ENCODE measurements at regions not wholly inside any gene's neighbourhood (a gene's known extent, or its start where the extent isn't known, plus 50 kb on each side); places are given as distances from the start of the nearest gene placed in this dataset.

DNA sequence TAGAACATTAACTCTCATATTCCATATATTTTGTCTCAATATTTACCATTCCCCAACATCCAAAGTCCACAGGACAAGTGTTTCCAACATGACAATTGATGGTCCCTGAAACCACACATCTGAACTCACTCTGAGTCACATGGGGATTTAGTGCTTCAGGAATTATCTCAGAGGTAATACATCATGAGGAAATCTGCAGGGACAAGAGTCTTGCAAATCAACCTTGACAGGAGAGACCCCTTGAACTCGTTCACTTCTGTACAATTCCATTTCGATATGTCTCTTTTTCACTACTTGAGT, 119.7 kb upstream of the ABCA1 start:
- no peak for TF ChIP-seq POLR2A (IDR thresholded peaks at IDR 0.05)
- TF ChIP-seq POLR2AphosphoS5 (IDR thresholded peaks at IDR 0.05), result no peak

All from upper lobe of left lung (tissue), 4 donors.